ENCODE measurements at regions not wholly inside any gene's neighbourhood (a gene's known extent, or its start where the extent isn't known, plus 50 kb on each side); places are given as distances from the start of the nearest gene placed in this dataset.

GRCh38 chr6:91877994-91878393 is 1291.1 kb upstream of the MAP3K7 start:
- no peaks in the 10 kb centered on the region for H3K36me3 ChIP-seq (replicated peaks; ENCODE audit: control insufficient read depth, insufficient read depth, low read length)
- no peak overlapping the region for H3K4me3 ChIP-seq (ENCODE audit: insufficient read depth, low read depth, low read length)

GRCh38 chr6:91874971-91875370 is 1288.1 kb upstream of the MAP3K7 start:
- no peak overlapping the region for H3K4me3 ChIP-seq (ENCODE audit: insufficient read depth, low read depth, low read length)

More at GRCh38 chr6:91877994-91878393, 1291.1 kb upstream of the MAP3K7 start:
- no peak for DNase-seq
- no peaks in the 10 kb centered on the region for H3K27me3 ChIP-seq (ENCODE audit: control insufficient read depth, insufficient read depth, low read length)

GRCh38 chr6:91868539-91869202 is 1281.8 kb upstream of the MAP3K7 start:
- DNase-seq: no peak
- Histone ChIP-seq H3K4me3 (ENCODE audit: insufficient read depth, low read depth, low read length) (no peak overlapping the region), H3K27me3 (ENCODE audit: control insufficient read depth, insufficient read depth, low read length) (no peaks in the 10 kb centered on the region), H3K36me3 (replicated peaks; ENCODE audit: control insufficient read depth, insufficient read depth, low read length) (no peaks in the 10 kb centered on the region)

More at GRCh38 chr6:91874971-91875370, 1288.1 kb upstream of the MAP3K7 start:
- no peak for DNase-seq
- no peaks in the 10 kb centered on the region for H3K27me3 ChIP-seq (ENCODE audit: control insufficient read depth, insufficient read depth, low read length)
- no peaks in the 10 kb centered on the region for H3K36me3 ChIP-seq (replicated peaks; ENCODE audit: control insufficient read depth, insufficient read depth, low read length)

GRCh38 chr6:91865889-91866288 is 1279.0 kb upstream of the MAP3K7 start:
- Histone ChIP-seq H3K27me3 (ENCODE audit: control insufficient read depth, insufficient read depth, low read length) (no peaks in the 10 kb centered on the region), H3K36me3 (replicated peaks; ENCODE audit: control insufficient read depth, insufficient read depth, low read length) (no peaks in the 10 kb centered on the region), H3K4me3 (ENCODE audit: insufficient read depth, low read depth, low read length) (no peak overlapping the region)
- DNase-seq: no peak

- H3K4me3 ChIP-seq (ENCODE audit: insufficient read depth, low read depth, low read length): no peak overlapping the region
- no peak for DNase-seq
- no peaks in the 10 kb centered on the region for H3K27me3 ChIP-seq (ENCODE audit: control insufficient read depth, insufficient read depth, low read length)
- H3K36me3 ChIP-seq (replicated peaks; ENCODE audit: control insufficient read depth, insufficient read depth, low read length): no peaks in the 10 kb centered on the region
These were observed 1278.0 kb upstream of the MAP3K7 start for GRCh38 chr6:91864911-91865310.

GRCh38 chr6:91860541-91861335 is 1273.9 kb upstream of the MAP3K7 start:
- no peak for DNase-seq
- no peaks in the 10 kb centered on the region for H3K36me3 ChIP-seq (replicated peaks; ENCODE audit: control insufficient read depth, insufficient read depth, low read length)
- no peak overlapping the region for H3K4me3 ChIP-seq (ENCODE audit: insufficient read depth, low read depth, low read length)
- no peaks in the 10 kb centered on the region for H3K27me3 ChIP-seq (ENCODE audit: control insufficient read depth, insufficient read depth, low read length)

- Histone ChIP-seq H3K27me3 (ENCODE audit: control insufficient read depth, insufficient read depth, low read length) (no peaks in the 10 kb centered on the region), H3K36me3 (replicated peaks; ENCODE audit: control insufficient read depth, insufficient read depth, low read length) (no peaks in the 10 kb centered on the region), H3K4me3 (ENCODE audit: insufficient read depth, low read depth, low read length) (no peak overlapping the region)
- no peak for DNase-seq
These were observed 1265.4 kb upstream of the MAP3K7 start for GRCh38 chr6:91852252-91852651.

GRCh38 chr6:91834813-91835212 is 1247.9 kb upstream of the MAP3K7 start:
- Histone ChIP-seq H3K36me3 (replicated peaks; ENCODE audit: control insufficient read depth, insufficient read depth, low read length) (no peaks in the 10 kb centered on the region), H3K27me3 (ENCODE audit: control insufficient read depth, insufficient read depth, low read length) (no peaks in the 10 kb centered on the region), H3K4me3 (ENCODE audit: insufficient read depth, low read depth, low read length) (no peak overlapping the region)
- no peak for DNase-seq

GRCh38 chr6:91827151-91827550 is 1240.3 kb upstream of the MAP3K7 start:
- Histone ChIP-seq H3K27me3 (ENCODE audit: control insufficient read depth, insufficient read depth, low read length) (no peaks in the 10 kb centered on the region), H3K4me3 (ENCODE audit: insufficient read depth, low read depth, low read length) (no peak overlapping the region), H3K36me3 (replicated peaks; ENCODE audit: control insufficient read depth, insufficient read depth, low read length) (no peaks in the 10 kb centered on the region)
- no peak for DNase-seq

GRCh38 chr6:91826128-91826527 is 1239.3 kb upstream of the MAP3K7 start:
- no peak overlapping the region for H3K4me3 ChIP-seq (ENCODE audit: insufficient read depth, low read depth, low read length)
- no peaks in the 10 kb centered on the region for H3K36me3 ChIP-seq (replicated peaks; ENCODE audit: control insufficient read depth, insufficient read depth, low read length)
- DNase-seq: no peak
- no peaks in the 10 kb centered on the region for H3K27me3 ChIP-seq (ENCODE audit: control insufficient read depth, insufficient read depth, low read length)

GRCh38 chr6:91824331-91824730 is 1237.5 kb upstream of the MAP3K7 start:
- Histone ChIP-seq H3K36me3 (replicated peaks; ENCODE audit: control insufficient read depth, insufficient read depth, low read length) (no peaks in the 10 kb centered on the region), H3K4me3 (ENCODE audit: insufficient read depth, low read depth, low read length) (no peak overlapping the region), H3K27me3 (ENCODE audit: control insufficient read depth, insufficient read depth, low read length) (no peaks in the 10 kb centered on the region)
- no peak for DNase-seq

- no peaks in the 10 kb centered on the region for H3K36me3 ChIP-seq (replicated peaks; ENCODE audit: control insufficient read depth, insufficient read depth, low read length)
These were observed 1235.7 kb upstream of the MAP3K7 start for GRCh38 chr6:91822581-91822980.

GRCh38 chr6:91816335-91816734 is 1229.5 kb upstream of the MAP3K7 start:
- no peak for DNase-seq
- Histone ChIP-seq H3K4me3 (ENCODE audit: insufficient read depth, low read depth, low read length) (no peak overlapping the region), H3K36me3 (replicated peaks; ENCODE audit: control insufficient read depth, insufficient read depth, low read length) (no peaks in the 10 kb centered on the region), H3K27me3 (ENCODE audit: control insufficient read depth, insufficient read depth, low read length) (no peaks in the 10 kb centered on the region)

More at GRCh38 chr6:91822581-91822980, 1235.7 kb upstream of the MAP3K7 start:
- no peak overlapping the region for H3K4me3 ChIP-seq (ENCODE audit: insufficient read depth, low read depth, low read length)
- H3K27me3 ChIP-seq (ENCODE audit: control insufficient read depth, insufficient read depth, low read length): no peaks in the 10 kb centered on the region
- no peak for DNase-seq

- Histone ChIP-seq H3K36me3 (replicated peaks; ENCODE audit: control insufficient read depth, insufficient read depth, low read length) (no peaks in the 10 kb centered on the region), H3K4me3 (ENCODE audit: insufficient read depth, low read depth, low read length) (no peak overlapping the region), H3K27me3 (ENCODE audit: control insufficient read depth, insufficient read depth, low read length) (no peaks in the 10 kb centered on the region)
- DNase-seq: no peak
These were observed 1226.8 kb upstream of the MAP3K7 start for GRCh38 chr6:91813641-91814040.

GRCh38 chr6:91812596-91813274 is 1225.9 kb upstream of the MAP3K7 start:
- DNase-seq: no peak
- H3K4me3 ChIP-seq (ENCODE audit: insufficient read depth, low read depth, low read length): no peak overlapping the region
- H3K27me3 ChIP-seq (ENCODE audit: control insufficient read depth, insufficient read depth, low read length): no peaks in the 10 kb centered on the region
- no peaks in the 10 kb centered on the region for H3K36me3 ChIP-seq (replicated peaks; ENCODE audit: control insufficient read depth, insufficient read depth, low read length)
